Duodenal mucosa (tissue), 2 donors: ENCODE measurements at regions not wholly inside any gene's neighbourhood (a gene's known extent, or its start where the extent isn't known, plus 50 kb on each side); places are given as distances from the start of the nearest gene placed in this dataset.

Experiments
- H3K27ac ChIP-seq: one replicate; pipeline ENCODE4 v1.7.0; 2013; ENCODE audit warnings: low read depth, low read length
- H3K27me3 ChIP-seq, 2 donors: one replicate each; pipeline ENCODE4 v1.7.0; 2013; ENCODE audit warnings: low read length in 2 of 2, control low read depth in 1 of 2; ENCODE audit not compliant: insufficient read depth in 2 of 2, control insufficient read depth in 1 of 2
- H3K36me3 ChIP-seq, 2 donors: one replicate each; pipeline ENCODE4 v1.7.0; 2013; ENCODE audit warnings: low read length in 2 of 2, control low read depth in 1 of 2; ENCODE audit not compliant: insufficient read depth in 2 of 2, control insufficient read depth in 1 of 2
- H3K4me1 ChIP-seq, 2 donors: one replicate each; pipeline ENCODE4 v1.7.0; 2013; ENCODE audit warnings: low read length in 2 of 2, control low read depth in 1 of 2; ENCODE audit not compliant: insufficient read depth in 2 of 2, control insufficient read depth in 1 of 2
- H3K4me3 ChIP-seq, 2 donors: one replicate each; pipeline ENCODE4 v1.7.0; 2013; ENCODE audit warnings: low read length in 2 of 2, low read depth in 1 of 2
- H3K9ac ChIP-seq, 2 donors: one replicate each; pipeline ENCODE4 v1.7.0; 2013; ENCODE audit warnings: low read length in 2 of 2, low read depth in 1 of 2
- H3K9me3 ChIP-seq, 2 donors: one replicate each; pipeline ENCODE4 v1.7.0; 2013; ENCODE audit warnings: low read length in 2 of 2, control low read depth in 1 of 2; ENCODE audit not compliant: control insufficient read depth in 1 of 2

- H3K4me1 ChIP-seq: no peaks in the 10 kb centered on the region
- H3K9me3 ChIP-seq: no peaks in the 10 kb centered on the region
- no peak overlapping the region for H3K4me3 ChIP-seq
- no peak overlapping the region for H3K27ac ChIP-seq
- H3K27me3 ChIP-seq: no peaks in the 10 kb centered on the region
- H3K9ac ChIP-seq: no peak overlapping the region
- H3K36me3 ChIP-seq: no peaks in the 10 kb centered on the region
These were observed 87.9 kb upstream of the GCFC2 start for GRCh38 chr2:75798569-75798968.

GRCh38 chr2:75792996-75793395 is 82.3 kb upstream of the GCFC2 start:
- no peaks in the 10 kb centered on the region for H3K36me3 ChIP-seq
- H3K9ac ChIP-seq: no peak overlapping the region
- H3K27ac ChIP-seq: no peak overlapping the region
- no peak overlapping the region for H3K4me3 ChIP-seq
- H3K4me1 ChIP-seq: no peaks in the 10 kb centered on the region
- H3K9me3 ChIP-seq: no peaks in the 10 kb centered on the region
- no peaks in the 10 kb centered on the region for H3K27me3 ChIP-seq

GRCh38 chr2:75792146-75792545 is 81.4 kb upstream of the GCFC2 start:
- Histone ChIP-seq H3K27ac (no peak overlapping the region), H3K36me3 (no peaks in the 10 kb centered on the region)

GRCh38 chr2:75790814-75791467 is 80.2 kb upstream of the GCFC2 start:
- no peaks in the 10 kb centered on the region for H3K4me1 ChIP-seq
- H3K27ac ChIP-seq: no peak overlapping the region
- no peak overlapping the region for H3K9ac ChIP-seq
- H3K9me3 ChIP-seq: no peaks in the 10 kb centered on the region
- H3K36me3 ChIP-seq: no peaks in the 10 kb centered on the region
- no peak overlapping the region for H3K4me3 ChIP-seq
- no peaks in the 10 kb centered on the region for H3K27me3 ChIP-seq

More at GRCh38 chr2:75792146-75792545, 81.4 kb upstream of the GCFC2 start:
- Histone ChIP-seq H3K4me1 (no peaks in the 10 kb centered on the region), H3K9me3 (no peaks in the 10 kb centered on the region), H3K4me3 (no peak overlapping the region), H3K9ac (no peak overlapping the region), H3K27me3 (no peaks in the 10 kb centered on the region)

- Histone ChIP-seq H3K9ac (no peak overlapping the region), H3K4me3 (no peak overlapping the region), H3K9me3 (no peaks in the 10 kb centered on the region), H3K4me1 (no peaks in the 10 kb centered on the region), H3K27me3 (no peaks in the 10 kb centered on the region), H3K36me3 (no peaks in the 10 kb centered on the region), H3K27ac (no peak overlapping the region)
These were observed 79.6 kb upstream of the GCFC2 start for GRCh38 chr2:75790121-75790813.

GRCh38 chr2:75788902-75789301 is 78.2 kb upstream of the GCFC2 start:
- no peak overlapping the region for H3K9ac ChIP-seq
- no peaks in the 10 kb centered on the region for H3K9me3 ChIP-seq
- no peaks in the 10 kb centered on the region for H3K27me3 ChIP-seq
- H3K27ac ChIP-seq: no peak overlapping the region
- no peak overlapping the region for H3K4me3 ChIP-seq
- H3K4me1 ChIP-seq: no peaks in the 10 kb centered on the region
- H3K36me3 ChIP-seq: no peaks in the 10 kb centered on the region

GRCh38 chr2:75788154-75788553 is 77.4 kb upstream of the GCFC2 start:
- H3K27me3 ChIP-seq: no peaks in the 10 kb centered on the region
- no peak overlapping the region for H3K4me3 ChIP-seq
- H3K9ac ChIP-seq: no peak overlapping the region
- H3K27ac ChIP-seq: no peak overlapping the region
- H3K36me3 ChIP-seq: no peaks in the 10 kb centered on the region
- H3K4me1 ChIP-seq: no peaks in the 10 kb centered on the region
- H3K9me3 ChIP-seq: no peaks in the 10 kb centered on the region

GRCh38 chr2:75787532-75788132 is 76.9 kb upstream of the GCFC2 start:
- H3K9me3 ChIP-seq: no peaks in the 10 kb centered on the region
- no peak overlapping the region for H3K27ac ChIP-seq
- no peaks in the 10 kb centered on the region for H3K36me3 ChIP-seq
- no peaks in the 10 kb centered on the region for H3K27me3 ChIP-seq
- no peak overlapping the region for H3K4me3 ChIP-seq
- no peak overlapping the region for H3K9ac ChIP-seq
- H3K4me1 ChIP-seq: no peaks in the 10 kb centered on the region

- Histone ChIP-seq H3K9me3 (no peaks in the 10 kb centered on the region), H3K4me3 (no peak overlapping the region), H3K9ac (no peak overlapping the region), H3K27me3 (no peaks in the 10 kb centered on the region), H3K4me1 (no peaks in the 10 kb centered on the region), H3K27ac (no peak overlapping the region), H3K36me3 (no peaks in the 10 kb centered on the region)
These were observed 64.7 kb upstream of the GCFC2 start for GRCh38 chr2:75775311-75775823.

- H3K4me1 ChIP-seq: no peaks in the 10 kb centered on the region
- H3K9me3 ChIP-seq: no peaks in the 10 kb centered on the region
- H3K4me3 ChIP-seq: no peak overlapping the region
- no peaks in the 10 kb centered on the region for H3K36me3 ChIP-seq
- H3K9ac ChIP-seq: no peak overlapping the region
- H3K27me3 ChIP-seq: no peaks in the 10 kb centered on the region
- no peak overlapping the region for H3K27ac ChIP-seq
These were observed 62.4 kb upstream of the GCFC2 start for GRCh38 chr2:75772908-75773630.
